Glutamatergic neuron (in vitro differentiated cells): ENCODE measurements at regions not wholly inside any gene's neighbourhood (a gene's known extent, or its start where the extent isn't known, plus 50 kb on each side); places are given as distances from the start of the nearest gene placed in this dataset.

Experiments used
- DNase-seq: peaks from one replicate; pipeline ENCODE4 v3.0.0; 2022
- H3K27ac Mint-ChIP-seq: one replicate; pipeline ENCODE4 v1.8.0; 2020; ENCODE audit warnings: mild to moderate bottlenecking, mixed read lengths, inconsistent platforms; ENCODE audit not compliant: unreplicated experiment
- H3K27me3 Mint-ChIP-seq: one replicate; pipeline ENCODE4 v1.8.0; 2020; ENCODE audit warnings: mild to moderate bottlenecking, moderate library complexity, mixed read lengths, inconsistent platforms; ENCODE audit not compliant: unreplicated experiment
- H3K36me3 Mint-ChIP-seq: one replicate; pipeline ENCODE4 v1.8.0; 2020; ENCODE audit warnings: mild to moderate bottlenecking, mixed read lengths, inconsistent platforms; ENCODE audit not compliant: unreplicated experiment
- H3K4me1 Mint-ChIP-seq: one replicate; pipeline ENCODE4 v1.8.0; 2020; ENCODE audit warnings: mild to moderate bottlenecking, low read depth, mixed read lengths, inconsistent platforms; ENCODE audit not compliant: unreplicated experiment
- H3K4me3 Mint-ChIP-seq: one replicate; pipeline ENCODE4 v1.8.0; 2020; ENCODE audit warnings: mild to moderate bottlenecking, mixed read lengths, inconsistent platforms; ENCODE audit not compliant: unreplicated experiment
- H3K9me3 Mint-ChIP-seq: one replicate; pipeline ENCODE4 v1.8.0; 2020; ENCODE audit warnings: mild to moderate bottlenecking, moderate library complexity, mixed read lengths, inconsistent platforms; ENCODE audit not compliant: unreplicated experiment
- CTCF ChIP-seq: fragments of 200-600 bp; sonication (generic); IDR thresholded peaks from one replicate; pipeline ENCODE4 v1.5.0; 2021; ENCODE audit not compliant: partially characterized antibody, unreplicated experiment

- H3K27me3 Mint-ChIP-seq = peaks cover 2% of the 10 kb centered on the region
- H3K9me3 Mint-ChIP-seq = no peaks in the 10 kb centered on the region
- no peak for TF ChIP-seq CTCF
- no peak for DNase-seq
- H3K27ac Mint-ChIP-seq = no peak overlapping the region
- H3K36me3 Mint-ChIP-seq = no peaks in the 10 kb centered on the region
- no peak overlapping the region for H3K4me3 Mint-ChIP-seq
- H3K4me1 Mint-ChIP-seq = peaks cover 9% of the 10 kb centered on the region
Measured at GRCh38 chr22:19574247-19574646, 50.0 kb upstream of the CLDN5 start.

- H3K27me3 Mint-ChIP-seq = peaks cover 2% of the 10 kb centered on the region
- peaks cover 12% of the 10 kb centered on the region for H3K4me1 Mint-ChIP-seq
- H3K9me3 Mint-ChIP-seq = no peaks in the 10 kb centered on the region
- no peak overlapping the region for H3K27ac Mint-ChIP-seq
- TF ChIP-seq CTCF = no peak
- DNase-seq = peak; percentile 41
- no peaks in the 10 kb centered on the region for H3K36me3 Mint-ChIP-seq
- peak overlapping the region; percentile 4 for H3K4me3 Mint-ChIP-seq
Measured at GRCh38 chr22:19576460-19577421, 52.5 kb upstream of the CLDN5 start.

GRCh38 chr22:19577422-19577966 lies 53.3 kb upstream of the CLDN5 start:
- no peaks in the 10 kb centered on the region for H3K36me3 Mint-ChIP-seq
- H3K27ac Mint-ChIP-seq = no peak overlapping the region
- H3K9me3 Mint-ChIP-seq = no peaks in the 10 kb centered on the region
- no peak for TF ChIP-seq CTCF
- no peak for DNase-seq
- H3K4me1 Mint-ChIP-seq = peaks cover 12% of the 10 kb centered on the region
- H3K4me3 Mint-ChIP-seq = peak overlapping the region; percentile 4
- no peaks in the 10 kb centered on the region for H3K27me3 Mint-ChIP-seq

GRCh38 chr22:19578180-19579004 lies 54.2 kb upstream of the CLDN5 start:
- no peak for TF ChIP-seq CTCF
- Mint-ChIP-seq H3K27ac (no peak overlapping the region), H3K9me3 (no peaks in the 10 kb centered on the region), H3K4me3 (no peak overlapping the region), H3K27me3 (no peaks in the 10 kb centered on the region), H3K4me1 (peaks cover 12% of the 10 kb centered on the region), H3K36me3 (no peaks in the 10 kb centered on the region)
- no peak for DNase-seq
